ENCODE measurements at regions not wholly inside any gene's neighbourhood (a gene's known extent, or its start where the extent isn't known, plus 50 kb on each side); places are given as distances from the start of the nearest gene placed in this dataset.
A peak's percentile ranks its signal among the peaks of the same experiment; 100 is the strongest.
"Not testable (repeated sequence)": the region's sequence is repeated elsewhere in the genome, so short reads cannot be mapped to it uniquely, and the experiment has no call there.

- no peak for DNase-seq (ENCODE audit: low spot score)
Observed at GRCh38 chr6:78231002-78231401, 578.2 kb downstream of the MEI4 start.

- no peak for DNase-seq (ENCODE audit: low spot score)
Observed at GRCh38 chr6:78243519-78243918, 590.7 kb downstream of the MEI4 start.

- no peak for DNase-seq (ENCODE audit: low spot score)
Observed at GRCh38 chr6:78251931-78252330, 599.1 kb downstream of the MEI4 start.

- DNase-seq (ENCODE audit: low spot score) = no peak
Observed at GRCh38 chr6:78253618-78254017, 600.8 kb downstream of the MEI4 start.

GRCh38 chr6:78259935-78260334 lies 607.1 kb downstream of the MEI4 start:
- DNase-seq (ENCODE audit: low spot score) = no peak

GRCh38 chr6:78260427-78260826 lies 606.9 kb upstream of the IRAK1BP1 start:
- not testable (repeated sequence) for DNase-seq (ENCODE audit: low spot score)

GRCh38 chr6:78268591-78269452 lies 598.5 kb upstream of the IRAK1BP1 start:
- no peak for DNase-seq (ENCODE audit: low spot score)

GRCh38 chr6:78300885-78301284 lies 566.5 kb upstream of the IRAK1BP1 start:
- DNase-seq (ENCODE audit: low spot score) = no peak

- no peak for DNase-seq (ENCODE audit: low spot score)
Observed at GRCh38 chr6:78302411-78302810, 564.9 kb upstream of the IRAK1BP1 start.

- DNase-seq (ENCODE audit: low spot score) = peak; percentile 2
Observed at GRCh38 chr6:78308025-78308424, 559.3 kb upstream of the IRAK1BP1 start.

- no peak for DNase-seq (ENCODE audit: low spot score)
Observed at GRCh38 chr6:78322068-78322845, 545.1 kb upstream of the IRAK1BP1 start.

GRCh38 chr6:78324213-78324612 lies 543.1 kb upstream of the IRAK1BP1 start:
- no peak for DNase-seq (ENCODE audit: low spot score)

GRCh38 chr6:78340755-78341154 lies 526.6 kb upstream of the IRAK1BP1 start:
- DNase-seq (ENCODE audit: low spot score) = no peak

GRCh38 chr6:78345882-78346281 lies 521.5 kb upstream of the IRAK1BP1 start:
- no peak for DNase-seq (ENCODE audit: low spot score)

GRCh38 chr6:78347191-78347916 lies 520.0 kb upstream of the IRAK1BP1 start:
- no peak for DNase-seq (ENCODE audit: low spot score)

GRCh38 chr6:78353040-78353439 lies 514.3 kb upstream of the IRAK1BP1 start:
- DNase-seq (ENCODE audit: low spot score) = no peak

- DNase-seq (ENCODE audit: low spot score) = no peak
Observed at GRCh38 chr6:78363688-78364087, 503.7 kb upstream of the IRAK1BP1 start.

- no peak for DNase-seq (ENCODE audit: low spot score)
Observed at GRCh38 chr6:78365473-78365872, 501.9 kb upstream of the IRAK1BP1 start.

- DNase-seq (ENCODE audit: low spot score) = no peak
Observed at GRCh38 chr6:78377056-78377455, 490.3 kb upstream of the IRAK1BP1 start.

- no peak for DNase-seq (ENCODE audit: low spot score)
Observed at GRCh38 chr6:78379982-78380381, 487.4 kb upstream of the IRAK1BP1 start.

GRCh38 chr6:78380541-78380940 lies 486.8 kb upstream of the IRAK1BP1 start:
- DNase-seq (ENCODE audit: low spot score) = no peak

- no peak for DNase-seq (ENCODE audit: low spot score)
Observed at GRCh38 chr6:78383968-78384367, 483.4 kb upstream of the IRAK1BP1 start.

GRCh38 chr6:78386854-78387253 lies 480.5 kb upstream of the IRAK1BP1 start:
- not testable (repeated sequence) for DNase-seq (ENCODE audit: low spot score)
